GM21381 (cell line): ENCODE measurements at regions not wholly inside any gene's neighbourhood (a gene's known extent, or its start where the extent isn't known, plus 50 kb on each side); places are given as distances from the start of the nearest gene placed in this dataset.

Experiments used
- ATAC-seq: cut with Tn5 transposase; IDR thresholded peaks from one replicate; pipeline ENCODE4 v1.9.1; 2021; ENCODE audit warnings: mild to moderate bottlenecking, moderate library complexity; ENCODE audit not compliant: unreplicated experiment

DNA sequence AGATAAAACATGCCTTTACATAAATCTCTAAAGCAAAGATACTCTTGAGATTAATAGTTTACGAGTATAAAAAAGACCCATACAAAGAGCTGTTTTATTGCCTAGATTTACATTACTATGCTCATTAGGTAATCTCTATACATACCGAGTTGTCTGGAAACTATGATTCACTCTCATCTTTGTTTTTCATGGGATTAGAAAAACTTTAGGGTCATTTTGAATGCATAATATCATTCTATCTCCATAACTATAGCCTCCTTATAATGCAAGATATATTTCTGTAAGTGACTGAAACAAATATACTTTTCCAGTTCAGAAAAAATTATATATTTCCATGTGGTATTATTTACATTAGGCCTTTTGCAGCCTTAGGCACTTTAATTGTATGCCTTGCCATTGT, 1088.7 kb upstream of the ARRDC3 start:
- no peak for ATAC-seq

DNA sequence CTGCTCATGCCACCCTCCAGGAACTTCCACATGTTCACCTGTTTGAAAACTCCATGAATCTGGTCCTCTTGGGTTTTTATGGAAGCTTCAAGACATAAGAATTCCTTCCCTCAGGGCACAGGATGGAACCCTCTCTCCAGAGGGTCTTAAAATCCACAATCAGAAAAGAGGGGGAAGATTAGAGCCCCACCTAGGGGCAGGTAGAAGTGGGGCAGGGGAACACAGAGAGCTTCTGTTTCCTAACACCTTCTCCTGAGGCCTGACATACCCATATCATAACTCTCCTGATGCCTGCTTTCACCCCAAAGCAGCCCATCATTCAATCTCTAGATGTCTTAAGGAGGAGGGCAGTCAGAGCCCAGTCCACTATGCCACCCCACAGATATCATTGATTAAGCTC, 1087.7 kb upstream of the ARRDC3 start:
- no peak for ATAC-seq

DNA sequence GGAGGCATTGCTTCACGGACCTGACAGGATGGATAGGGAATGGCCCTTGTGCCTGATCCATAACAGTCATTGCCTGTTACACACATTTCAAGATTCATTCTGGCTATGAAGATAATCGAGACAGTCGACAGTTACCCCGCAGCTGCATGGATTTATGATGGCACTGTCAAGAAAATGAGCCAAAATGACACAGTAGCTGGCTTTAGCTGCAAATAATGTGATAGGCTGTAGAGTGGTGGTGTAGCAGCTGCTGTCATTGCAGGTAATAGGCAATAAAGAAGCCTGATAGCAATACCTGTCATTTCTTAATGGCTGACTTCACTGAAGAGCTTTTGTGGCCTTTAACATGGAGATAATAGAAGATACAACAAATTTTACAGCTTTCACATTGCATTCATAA, 1085.2 kb upstream of the ARRDC3 start:
- ATAC-seq = no peak

DNA sequence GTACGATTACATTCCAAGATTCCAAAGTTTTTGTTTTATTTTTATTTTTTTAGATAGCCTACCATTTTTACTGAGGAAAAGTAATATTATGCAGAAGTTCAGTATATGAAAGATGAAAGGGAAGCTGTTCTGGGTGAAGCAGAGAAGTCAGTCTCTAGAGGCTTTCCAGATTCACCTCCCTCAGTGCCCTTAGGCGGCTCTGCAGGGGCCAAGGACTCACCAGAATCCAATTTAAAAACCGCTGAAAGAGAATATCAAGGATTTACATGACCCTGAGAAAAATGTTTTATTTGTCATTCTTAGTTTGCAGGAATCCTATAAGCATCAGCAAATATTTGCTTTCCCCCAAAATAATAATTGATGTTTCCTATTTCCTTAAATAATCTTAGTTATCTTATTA, 1084.6 kb upstream of the ARRDC3 start:
- ATAC-seq = no peak

DNA sequence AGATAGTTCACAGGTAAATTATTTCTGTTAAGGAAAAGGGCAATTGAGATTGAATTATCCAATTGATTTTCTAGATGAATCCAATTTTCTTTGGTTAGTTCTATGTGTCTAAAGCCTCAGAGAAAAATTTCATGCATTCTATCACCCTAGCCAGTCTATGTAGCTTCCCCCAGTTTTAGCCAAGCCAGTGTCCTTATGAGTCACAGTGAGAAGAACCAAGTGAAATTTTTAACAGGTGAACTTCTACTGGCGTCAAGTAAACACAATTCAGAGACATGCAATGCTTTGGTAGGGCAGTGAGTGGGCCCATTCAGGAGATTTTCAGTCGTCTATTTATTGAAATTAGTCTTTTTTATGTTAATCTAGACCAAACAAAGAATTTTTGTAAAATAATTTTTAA, 1077.4 kb upstream of the ARRDC3 start:
- no peak for ATAC-seq

DNA sequence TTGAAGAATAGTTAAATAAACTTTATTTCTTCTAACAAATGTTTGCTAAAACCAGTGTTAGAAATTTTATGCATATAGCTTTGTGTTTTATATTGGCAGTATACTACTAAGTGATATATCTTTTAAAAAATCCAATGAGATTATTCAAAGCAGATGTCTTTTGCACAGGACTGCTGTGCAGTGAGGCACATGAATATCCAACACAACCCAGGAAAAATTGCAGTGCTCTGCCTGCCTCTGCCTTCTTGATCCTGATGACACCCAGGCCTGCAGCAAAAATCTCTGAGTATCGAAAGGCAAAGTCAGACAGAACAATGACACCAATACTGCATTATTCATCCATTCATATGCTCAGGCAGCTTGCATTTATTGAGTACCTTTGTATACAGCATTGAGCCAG, 1076.5 kb upstream of the ARRDC3 start:
- ATAC-seq = no peak

DNA sequence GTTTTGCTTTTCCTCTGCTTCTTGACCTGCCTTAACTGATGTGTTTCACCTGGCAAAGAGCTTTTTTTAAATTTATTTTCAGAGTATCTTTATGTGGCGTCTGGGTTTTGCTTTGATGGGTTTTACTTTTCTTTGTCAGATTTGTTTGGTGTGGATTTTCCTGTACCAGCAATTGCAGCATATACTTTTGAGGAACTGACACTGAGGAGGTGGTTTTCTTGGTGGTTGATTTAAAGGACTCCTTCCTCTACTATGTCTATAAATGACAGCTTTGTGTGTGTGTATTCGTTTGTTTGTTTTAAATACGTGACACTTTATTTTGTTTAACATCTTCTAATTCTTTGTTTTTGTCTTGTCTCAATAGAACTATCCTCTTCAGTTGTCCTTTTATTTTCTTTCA, 1071.9 kb upstream of the ARRDC3 start:
- ATAC-seq = peak; percentile 99

DNA sequence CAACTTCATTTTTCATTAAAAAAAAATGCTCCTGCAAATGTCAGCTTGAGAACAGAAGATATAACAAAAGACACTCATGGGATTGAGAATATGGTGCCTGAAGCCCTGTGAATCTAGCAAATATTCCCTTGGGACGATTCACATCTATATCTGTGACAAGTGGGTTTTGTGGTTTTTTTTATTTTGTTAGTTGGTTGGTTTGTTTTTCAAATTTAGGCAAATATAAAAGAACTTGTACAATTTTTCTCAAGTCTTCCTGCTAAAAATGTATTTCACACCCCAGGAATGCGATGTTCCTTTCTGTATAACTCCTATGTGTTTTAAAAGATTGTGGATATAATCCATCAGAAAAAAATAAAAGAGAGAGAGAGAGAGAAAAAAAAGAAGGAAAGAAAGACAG, 1061.8 kb upstream of the ARRDC3 start:
- no peak for ATAC-seq

DNA sequence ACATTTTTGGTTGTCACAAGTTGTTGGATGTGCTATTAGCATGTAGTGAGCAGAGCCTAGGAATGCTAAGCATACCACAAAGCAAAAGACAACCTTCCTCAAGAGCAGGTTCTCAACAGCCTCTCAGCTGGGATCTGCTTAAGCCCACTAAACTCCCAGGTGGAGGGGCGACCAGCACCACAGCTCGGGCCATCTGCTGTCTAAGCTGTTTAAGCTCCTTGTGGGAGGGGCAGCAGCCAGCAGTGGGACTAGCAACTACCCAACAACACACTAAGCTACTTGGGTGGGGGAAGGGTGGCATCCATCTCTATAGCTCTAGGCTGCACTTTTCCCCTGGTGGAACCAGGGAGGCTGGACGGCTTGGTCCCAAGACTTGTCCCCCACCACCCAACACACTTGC, 1052.7 kb upstream of the ARRDC3 start:
- no peak for ATAC-seq

DNA sequence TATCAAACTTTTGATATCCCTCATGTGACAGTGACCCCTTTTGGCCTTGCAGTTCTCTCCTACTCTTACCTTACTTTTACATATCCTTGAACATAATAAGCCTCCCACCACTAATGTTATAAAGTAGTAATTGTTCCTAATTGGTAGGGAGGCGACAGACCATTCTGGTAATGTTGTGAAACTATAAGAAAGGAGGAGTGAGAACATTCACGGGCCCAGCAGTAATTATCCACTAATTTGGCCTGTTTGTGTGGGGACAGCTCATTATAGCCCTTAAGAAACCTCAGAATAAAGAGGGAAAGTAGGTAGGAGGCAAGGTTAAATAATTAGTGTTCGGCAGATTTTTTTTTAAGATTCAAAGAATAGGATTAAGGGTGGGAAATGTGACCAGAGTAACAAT, 1046.5 kb upstream of the ARRDC3 start:
- no peak for ATAC-seq

DNA sequence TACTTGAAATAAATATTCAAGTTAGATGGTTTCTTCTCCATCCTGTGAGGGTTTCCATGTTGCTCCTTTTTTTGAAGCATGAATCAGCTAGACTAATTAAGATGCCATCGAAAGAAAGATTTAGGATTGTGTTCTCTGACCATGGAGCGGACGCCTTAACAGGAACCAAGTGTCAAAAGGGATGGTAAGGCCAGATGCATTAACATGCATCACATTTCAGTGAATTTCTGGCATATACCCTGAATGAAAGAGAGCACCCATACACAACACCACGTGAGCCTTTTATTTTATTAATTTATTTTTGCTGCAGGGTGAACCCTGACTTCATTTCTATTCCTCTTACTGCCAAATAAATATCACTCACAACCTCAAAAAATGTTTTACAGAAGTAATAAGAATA, 1045.3 kb upstream of the ARRDC3 start:
- ATAC-seq = no peak

DNA sequence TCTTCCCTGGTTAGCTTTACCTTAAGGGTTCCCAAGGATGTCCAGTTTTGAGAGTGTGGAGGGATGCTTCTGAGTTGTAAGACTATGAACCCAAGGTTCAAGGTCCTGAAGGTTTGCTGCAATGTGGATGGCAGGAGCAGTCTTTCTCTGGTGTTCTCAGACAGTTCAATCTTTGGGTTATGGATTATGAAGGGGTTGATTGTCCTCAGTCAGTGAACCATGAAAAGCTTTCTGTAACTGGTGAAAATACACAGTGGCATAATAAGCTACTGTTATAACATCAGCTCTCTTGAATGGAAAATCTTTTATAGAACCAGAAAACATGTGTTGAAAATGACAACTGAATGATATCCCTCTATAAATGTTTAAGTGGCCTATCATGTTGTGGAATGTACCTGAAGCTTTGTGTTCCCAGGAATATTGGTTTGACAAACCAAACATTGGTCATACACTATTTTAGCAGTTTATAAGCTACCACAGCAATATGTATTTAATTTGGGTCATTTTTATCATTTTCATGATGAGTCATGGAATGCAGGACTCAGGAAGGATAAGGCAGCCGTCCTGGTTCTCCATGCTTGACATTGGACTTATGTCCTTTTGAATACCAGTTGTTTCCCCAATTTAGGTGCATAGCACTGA, 1041.8 kb upstream of the ARRDC3 start:
- no peak for ATAC-seq

DNA sequence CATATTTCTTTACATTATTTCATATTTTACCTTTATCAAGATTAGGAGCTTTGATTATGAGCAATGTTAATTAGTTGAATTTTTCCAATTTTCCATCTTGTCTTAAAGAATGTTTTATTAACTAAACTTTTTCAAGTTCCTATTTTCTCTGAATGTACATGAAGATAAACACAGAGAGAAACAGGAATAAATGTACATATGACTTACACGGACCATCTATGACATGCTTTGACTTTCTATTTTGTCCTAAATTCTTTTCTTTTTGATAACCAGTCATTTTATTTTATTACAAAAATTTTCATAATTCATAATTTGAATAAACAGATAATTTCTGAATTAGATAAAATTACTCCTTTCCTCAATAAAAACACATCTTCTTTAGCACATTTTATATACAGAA, 1038.8 kb upstream of the ARRDC3 start:
- no peak for ATAC-seq

DNA sequence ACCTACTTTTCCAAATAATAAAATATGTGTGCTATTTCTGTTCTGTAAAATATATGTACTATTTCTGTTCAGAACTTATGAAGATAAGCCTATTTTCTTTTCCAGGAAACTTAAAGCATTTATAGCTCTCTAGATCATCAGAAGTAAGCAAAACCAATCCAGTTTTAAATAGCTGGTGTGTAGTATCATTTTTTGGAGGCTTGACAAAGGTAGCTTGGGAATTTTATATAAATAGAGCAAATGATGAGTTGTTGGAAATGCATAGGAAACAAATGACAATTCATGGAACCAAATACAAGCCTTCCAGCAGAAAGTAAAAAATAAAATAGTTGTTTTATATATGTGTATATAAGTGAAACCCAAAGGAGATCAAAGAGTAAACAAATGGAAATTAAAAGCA, 1038.1 kb upstream of the ARRDC3 start:
- no peak for ATAC-seq

DNA sequence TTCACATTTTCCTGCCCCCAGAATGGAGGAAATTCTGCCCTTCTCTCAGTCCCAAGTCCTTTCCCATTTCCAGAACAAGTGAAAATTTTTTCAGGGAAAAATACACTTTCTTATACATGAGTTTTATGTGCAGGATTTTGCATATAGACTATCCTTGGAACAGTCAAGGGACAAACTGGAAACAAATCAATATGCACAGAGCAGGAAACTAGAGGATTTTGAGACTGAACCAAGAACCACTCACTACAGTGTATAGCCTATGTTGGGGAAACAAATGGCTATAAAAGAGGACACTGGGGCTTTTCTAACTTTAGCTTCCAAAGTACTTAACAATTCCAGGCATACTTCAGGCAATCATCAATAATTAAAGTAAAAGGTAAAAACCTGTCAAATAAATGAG, 1036.1 kb upstream of the ARRDC3 start:
- ATAC-seq = no peak

DNA sequence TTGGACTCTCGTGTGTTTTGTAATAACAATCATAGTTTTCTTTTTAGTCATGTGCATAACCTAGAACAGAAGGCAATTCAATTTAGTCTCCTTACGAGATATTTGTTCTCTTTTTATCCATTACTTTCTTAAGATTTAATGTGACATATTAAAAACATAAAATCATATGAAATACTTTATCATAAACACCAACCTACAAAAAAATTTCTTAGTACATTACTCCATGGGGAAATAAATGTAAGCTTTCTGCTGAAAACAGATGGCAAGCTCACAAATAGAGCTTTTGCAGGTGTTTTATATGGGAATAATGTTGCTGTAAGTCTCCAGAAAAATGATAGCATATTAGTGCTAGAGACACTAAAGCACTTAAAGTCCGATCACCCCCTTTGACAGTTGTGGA, 1035.2 kb upstream of the ARRDC3 start:
- ATAC-seq = no peak

DNA sequence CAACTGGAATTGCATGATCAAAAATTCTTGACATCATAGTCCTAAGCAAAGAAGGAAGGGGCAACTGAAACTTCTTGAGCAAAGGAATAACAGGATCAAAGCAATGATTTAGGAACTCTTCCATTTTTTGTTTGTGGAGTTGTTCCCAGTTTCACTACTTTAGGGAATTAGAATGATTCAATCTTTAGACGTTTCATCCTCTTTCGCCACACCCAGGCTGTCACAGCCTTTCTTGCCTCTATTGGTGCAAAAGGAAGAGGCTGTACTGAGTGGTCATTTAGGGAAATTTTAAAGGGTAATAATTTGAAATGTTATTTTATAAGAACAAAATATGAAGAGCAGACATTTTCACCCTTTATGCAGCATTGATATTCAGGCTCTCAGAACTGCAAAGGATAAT, 1026.0 kb upstream of the ARRDC3 start:
- no peak for ATAC-seq

DNA sequence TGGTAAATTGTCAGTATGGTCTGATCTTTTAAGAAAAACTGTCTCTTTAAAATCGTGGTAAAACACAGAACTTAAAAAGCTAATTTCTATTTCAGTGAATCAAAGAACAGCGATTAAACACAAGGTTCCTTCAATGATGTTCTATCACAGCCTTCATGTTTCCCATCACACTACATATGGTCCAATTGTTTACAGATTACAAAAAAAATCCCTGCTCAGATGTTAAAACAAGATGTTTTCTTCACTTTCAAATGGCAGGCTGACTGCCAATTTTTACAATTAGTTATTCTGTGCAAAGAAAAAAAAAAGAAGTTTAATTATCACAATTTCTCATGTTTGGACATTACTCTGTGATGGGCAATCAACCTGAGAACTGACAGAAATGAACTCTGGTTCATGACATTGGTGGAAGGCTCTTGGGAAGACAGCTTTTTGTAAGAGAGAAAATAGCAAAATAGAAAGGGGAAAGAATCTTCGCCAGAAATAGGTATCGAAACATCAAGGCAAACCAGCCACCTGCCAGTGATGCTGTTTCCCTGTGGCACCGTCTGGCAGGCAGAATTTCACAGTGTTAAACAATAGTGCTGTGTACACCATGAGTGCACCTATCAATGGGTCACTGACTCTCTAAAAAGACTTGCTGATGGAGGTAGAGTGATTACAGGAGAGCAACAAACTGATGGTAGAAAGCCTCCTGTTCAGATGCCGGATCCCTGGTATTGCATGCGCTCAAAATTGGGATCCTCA, 1020.0 kb upstream of the ARRDC3 start:
- ATAC-seq = no peak

DNA sequence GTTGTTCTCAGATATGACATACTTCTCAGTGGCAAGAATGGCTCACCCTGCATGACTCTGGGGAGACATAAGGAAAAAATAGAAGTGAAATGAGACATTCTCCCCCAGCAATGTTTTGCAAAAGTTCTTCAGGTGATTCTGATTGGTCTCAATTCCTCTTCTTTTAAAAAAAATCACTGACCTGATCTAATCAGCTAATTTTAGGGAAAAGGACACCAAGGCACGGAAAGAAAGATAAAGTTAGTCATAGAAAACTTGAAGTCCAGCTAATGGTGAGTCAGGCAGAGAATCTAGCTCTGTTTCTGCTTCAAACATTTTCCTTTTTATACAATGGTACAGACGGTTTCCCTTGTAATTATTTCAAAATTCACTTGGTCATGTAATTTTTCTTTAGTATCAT, 1018.9 kb upstream of the ARRDC3 start:
- ATAC-seq = no peak

DNA sequence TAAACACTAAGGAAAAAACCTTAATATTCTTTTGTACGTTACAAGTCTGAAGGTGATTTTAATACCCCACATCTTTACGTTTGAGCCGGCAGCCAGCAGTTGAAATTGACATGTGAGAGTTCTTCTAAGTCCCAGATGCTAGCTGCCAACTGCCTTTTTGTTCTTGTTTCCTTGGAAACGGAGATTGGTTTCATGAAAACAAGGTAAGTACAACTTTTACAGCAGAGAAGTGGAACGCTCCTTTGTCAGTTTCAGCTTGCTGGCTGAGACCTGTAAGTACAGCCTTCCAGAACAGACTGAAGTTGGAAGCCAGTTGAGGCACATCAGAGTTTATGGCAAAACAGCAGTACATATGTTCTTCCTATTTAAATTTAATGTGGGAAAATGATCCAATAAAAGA, 1018.4 kb upstream of the ARRDC3 start:
- no peak for ATAC-seq

DNA sequence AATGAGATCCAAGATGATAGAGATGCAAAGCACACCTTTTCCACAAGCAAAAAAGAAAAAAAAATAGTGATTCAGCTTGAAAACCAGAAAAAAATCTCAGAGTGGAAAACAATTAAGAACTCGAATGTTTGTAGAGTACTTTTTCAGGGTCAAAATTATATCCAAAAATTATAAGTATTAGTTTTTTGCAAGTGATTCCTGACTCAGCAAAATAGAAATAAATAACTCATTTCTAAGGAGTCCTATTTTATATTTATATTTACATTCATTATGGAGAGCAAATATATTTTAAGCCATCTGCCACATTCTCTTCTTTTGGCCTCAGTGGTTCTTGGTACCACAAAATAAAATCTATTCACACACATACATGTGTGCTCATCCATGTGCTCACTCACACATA, 1011.8 kb upstream of the ARRDC3 start:
- no peak for ATAC-seq

DNA sequence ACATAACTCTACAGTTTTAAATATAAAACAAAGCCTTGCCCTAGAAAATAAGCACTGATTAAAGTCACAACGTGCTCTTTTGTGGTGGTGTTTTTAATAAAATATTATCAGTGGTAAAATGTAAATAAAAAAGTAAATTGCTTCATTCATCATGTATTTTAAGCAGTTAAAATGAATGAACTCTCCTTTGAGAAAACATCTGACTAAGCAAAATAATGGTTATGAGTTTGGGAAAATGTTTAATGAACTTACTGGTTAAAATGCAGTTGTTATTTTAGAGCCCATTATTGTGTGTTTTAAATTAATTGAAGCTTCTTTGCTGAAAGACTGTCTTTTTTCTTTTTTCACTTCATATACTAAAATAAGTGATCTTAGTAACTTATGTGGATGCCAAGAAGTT, 1007.5 kb upstream of the ARRDC3 start:
- no peak for ATAC-seq
